Activated T-helper 1 cell treated with Interleukin-2 at 50 U/mL for 16 hours (primary cell): ENCODE measurements at regions not wholly inside any gene's neighbourhood (a gene's known extent, or its start where the extent isn't known, plus 50 kb on each side); places are given as distances from the start of the nearest gene placed in this dataset.

Experiments
- DNase-seq: peaks from one replicate; pipeline ENCODE4 v3.0.0-alpha.2; 2020; ENCODE audit warnings: low read depth

DNA sequence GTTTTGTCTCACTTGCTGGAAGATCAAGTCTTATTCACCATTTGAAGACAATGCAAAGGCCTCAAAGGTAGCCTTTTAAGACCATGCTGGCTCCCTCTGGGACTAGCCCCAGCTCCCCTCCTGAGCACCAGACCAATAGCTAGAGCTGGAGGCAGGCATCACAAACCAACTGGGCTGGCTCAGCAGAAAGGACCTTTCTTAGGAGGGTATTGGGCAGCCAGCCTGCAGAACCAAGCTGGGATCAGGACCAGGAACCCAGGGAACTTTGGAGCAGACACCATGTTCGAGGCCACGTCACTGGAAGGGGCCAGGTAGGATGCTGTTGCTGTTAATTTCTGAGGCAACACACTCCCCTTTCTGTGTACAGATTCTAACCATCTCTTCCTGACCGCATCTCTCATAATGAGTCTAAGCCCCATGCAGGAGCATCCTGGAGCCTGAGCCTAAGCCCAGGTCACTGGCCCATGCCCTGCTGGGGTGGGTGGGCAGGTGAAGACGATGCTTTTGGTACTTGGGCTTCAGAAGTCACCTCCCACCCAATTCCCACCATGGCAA lies 81.4 kb upstream of the KLF13 start:
- DNase-seq: no peak

DNA sequence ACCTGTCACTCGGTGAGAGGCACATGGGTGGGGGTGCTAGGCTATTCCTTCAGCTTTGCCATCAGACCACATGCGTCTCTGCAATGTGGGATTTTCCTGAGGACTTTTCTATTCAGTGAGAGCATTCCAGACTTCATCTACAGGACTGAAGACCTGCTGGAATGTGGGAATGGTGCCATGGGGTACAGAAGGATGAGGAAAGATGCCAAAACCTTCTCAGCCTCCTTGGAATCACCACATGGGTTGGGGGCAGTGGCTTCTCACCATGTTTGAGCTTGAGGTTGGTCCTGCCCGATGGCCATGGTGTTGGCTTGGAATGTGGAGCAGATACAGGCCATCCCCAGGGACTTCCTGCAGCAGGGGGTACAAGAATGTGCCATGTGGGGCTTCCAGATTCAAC lies 80.9 kb upstream of the KLF13 start:
- DNase-seq: no peak

DNA sequence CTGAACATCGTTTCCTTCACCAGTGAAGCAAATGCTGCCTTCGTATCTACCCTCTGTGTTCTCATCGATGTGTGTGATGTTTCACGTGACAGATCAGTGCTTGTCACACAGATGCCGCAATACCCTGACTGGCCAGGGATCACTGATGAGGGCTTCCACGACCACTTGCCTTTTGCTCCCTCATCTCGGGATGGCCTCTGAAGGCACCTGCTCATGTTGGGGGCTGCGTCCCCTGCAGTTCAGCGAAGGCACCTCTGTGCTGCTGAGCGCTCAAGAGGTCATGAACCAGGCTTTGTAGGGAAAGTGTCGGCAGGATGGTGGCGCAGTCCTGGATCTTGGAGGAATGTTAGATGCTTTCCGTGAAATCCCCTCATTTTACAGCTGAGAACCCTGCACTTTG lies 79.2 kb upstream of the KLF13 start:
- no peak for DNase-seq

DNA sequence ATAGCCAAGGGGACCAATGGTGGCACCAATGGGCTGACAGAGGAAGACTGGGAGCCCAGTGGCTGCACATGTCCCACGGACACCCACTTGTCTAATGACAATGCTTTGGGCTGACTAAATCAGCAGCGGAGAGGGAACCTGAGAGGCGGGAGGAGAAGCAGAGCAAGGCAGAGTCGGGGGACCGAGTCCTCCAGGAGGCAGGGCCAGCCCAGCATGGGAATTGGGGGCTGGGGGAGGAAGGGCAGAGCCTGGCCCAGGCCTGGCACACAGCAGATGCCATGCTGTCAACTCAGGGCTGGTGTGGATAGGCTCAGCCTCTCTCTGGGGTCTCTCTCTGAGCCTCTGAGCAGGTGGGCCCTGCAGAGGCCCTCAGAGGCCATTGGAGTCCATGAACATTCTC lies 78.4 kb upstream of the KLF13 start:
- no peak for DNase-seq

- DNase-seq: no peak
These were observed 77.7 kb upstream of the KLF13 start for GRCh38 chr15:31248951-31249350.

DNA sequence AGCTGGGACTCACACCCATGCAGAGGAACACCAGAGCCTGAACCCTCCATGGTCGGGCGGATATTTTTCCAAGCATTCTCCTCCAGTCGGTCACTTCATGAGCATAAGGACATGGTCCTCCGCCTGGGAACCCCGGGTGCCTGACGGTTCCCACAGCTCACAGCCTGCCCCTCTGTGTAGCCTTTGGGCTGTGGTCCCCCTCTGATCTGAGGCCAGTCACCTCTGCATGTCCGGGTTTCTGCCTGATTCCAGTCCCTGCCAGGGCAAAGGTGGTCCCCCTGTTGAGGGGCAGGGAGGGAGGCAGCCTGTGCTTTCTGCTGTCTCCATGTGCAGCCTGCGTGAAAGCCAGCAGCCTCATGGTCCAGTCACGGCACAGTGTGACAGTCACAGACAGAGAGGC lies 76.6 kb upstream of the KLF13 start:
- DNase-seq: no peak

DNA sequence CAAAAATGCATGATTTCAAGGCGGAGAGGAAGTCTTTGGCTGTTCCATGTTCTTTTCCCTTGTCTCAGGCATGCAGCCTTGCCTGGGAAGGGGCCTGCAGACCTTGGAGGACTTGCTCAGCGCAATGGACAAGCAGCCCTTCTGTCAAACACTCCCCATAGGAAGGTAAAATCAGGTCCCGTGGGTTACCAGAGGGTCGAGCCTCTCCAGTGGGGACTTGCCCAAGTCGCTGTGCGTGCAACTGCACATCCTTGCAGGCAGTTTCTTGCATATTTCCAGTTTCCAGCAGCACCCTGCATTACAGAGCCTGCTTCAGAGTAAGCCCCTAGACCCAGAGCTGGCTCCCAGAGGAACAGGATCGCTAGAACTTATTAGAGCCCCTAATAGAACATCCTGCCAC lies 75.5 kb upstream of the KLF13 start:
- DNase-seq: no peak

GRCh38 chr15:31252171-31252785 lies 74.4 kb upstream of the KLF13 start:
- DNase-seq: no peak

DNA sequence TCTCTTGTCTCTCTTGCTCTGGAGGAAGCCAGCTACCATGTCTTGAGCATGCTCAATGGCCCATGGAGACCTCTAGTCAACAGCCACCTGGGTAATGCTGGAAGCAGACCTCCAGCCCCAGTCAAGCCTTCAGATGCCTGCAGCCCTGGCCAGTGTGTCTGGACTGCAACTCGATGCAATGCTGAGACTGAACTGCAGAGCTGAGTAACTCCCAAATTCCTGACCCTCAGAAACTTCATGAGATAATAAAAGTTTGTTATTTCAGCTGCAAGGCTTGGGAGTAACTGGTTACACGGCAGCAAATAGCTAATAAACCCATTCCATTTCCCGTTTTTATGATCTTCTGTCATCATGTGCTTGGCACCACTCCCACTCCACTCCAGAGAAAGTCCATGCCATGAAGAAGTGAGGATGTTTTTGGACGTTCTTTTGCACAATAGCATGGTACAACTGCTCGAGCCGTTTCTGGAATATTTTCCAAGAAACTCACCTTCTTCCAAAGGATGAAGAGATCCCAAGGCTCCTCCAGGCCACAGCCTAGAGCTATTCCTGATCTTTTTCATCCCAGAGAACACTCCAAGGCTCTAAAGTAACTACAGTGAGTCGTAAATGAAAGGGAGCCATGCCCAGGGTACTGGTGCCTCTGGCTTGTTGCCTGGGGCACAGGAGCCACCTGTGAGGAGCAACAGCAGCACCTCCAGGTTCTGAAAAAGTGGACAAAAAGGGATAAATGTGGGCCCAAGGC lies 72.0 kb upstream of the KLF13 start:
- DNase-seq: no peak

- DNase-seq: no peak
These were observed 71.5 kb upstream of the KLF13 start for GRCh38 chr15:31255176-31255510.

- no peak for DNase-seq
These were observed 70.8 kb upstream of the KLF13 start for GRCh38 chr15:31255732-31256377.

DNA sequence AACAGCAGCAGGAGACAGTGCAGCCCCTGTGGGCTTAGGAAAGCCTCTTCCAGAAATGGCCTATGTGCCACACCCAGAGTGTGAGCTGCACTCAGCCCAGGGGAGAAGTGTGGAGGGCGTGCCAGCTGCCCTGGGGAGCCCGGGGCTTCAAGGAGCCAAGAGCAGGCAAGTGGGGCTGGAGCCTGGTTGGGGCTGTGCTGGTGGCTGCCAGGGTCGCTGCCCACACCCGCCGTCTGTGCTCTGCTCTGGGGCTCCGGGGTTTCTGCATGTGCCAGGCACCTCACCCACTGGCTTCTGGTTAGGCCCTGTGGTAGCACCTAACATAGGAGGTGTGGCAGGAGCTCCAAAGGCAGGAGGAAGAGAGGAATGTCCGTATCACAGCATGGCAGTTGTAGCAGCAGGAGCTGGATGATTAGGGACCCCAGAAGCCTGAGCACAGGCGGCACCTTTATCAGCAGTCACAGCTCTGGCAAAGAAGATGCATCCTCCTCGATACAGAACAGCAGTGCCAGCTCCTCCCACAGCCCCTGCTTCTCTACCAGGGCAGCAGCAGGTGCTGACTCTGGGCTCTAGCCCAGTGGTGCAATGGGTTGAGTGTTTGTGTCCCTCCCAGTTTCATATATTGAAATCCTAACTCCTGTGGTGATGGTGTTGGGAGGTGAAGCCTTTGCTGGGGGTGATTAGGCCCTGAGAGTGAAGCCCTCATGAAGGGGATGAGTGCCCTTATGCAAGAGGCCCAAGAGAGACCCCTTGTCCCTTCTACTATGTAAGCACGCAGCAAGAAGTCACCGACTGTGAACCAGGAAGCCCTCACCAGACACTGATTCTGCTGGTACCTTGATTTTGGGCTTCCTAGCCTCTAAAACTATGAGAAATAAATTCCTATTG lies 70.0 kb upstream of the KLF13 start:
- DNase-seq: no peak

- DNase-seq: no peak
These were observed 69.3 kb upstream of the KLF13 start for GRCh38 chr15:31257286-31257685.

DNA sequence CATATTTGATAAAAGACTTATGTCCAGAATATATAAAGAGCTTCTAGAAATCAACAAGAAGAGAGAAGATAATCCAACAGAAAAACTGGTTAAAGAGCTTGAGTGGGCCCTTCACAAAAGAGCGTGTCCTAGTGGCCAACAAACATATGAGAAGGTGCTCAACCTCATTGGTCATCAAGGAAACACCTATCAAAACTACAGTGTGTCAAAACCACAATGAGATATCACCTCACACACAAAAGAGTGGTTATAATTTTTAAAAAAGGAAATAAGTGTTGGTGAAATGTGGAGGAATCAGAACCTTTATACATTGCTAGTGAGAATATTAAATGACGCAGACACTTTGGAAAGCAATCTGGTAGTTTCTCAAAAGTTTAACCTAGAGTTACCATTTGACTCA lies 68.4 kb upstream of the KLF13 start:
- no peak for DNase-seq

GRCh38 chr15:31259562-31260252 lies 66.9 kb upstream of the KLF13 start:
- DNase-seq: no peak

GRCh38 chr15:31260646-31261265 lies 65.9 kb upstream of the KLF13 start:
- no peak for DNase-seq

DNA sequence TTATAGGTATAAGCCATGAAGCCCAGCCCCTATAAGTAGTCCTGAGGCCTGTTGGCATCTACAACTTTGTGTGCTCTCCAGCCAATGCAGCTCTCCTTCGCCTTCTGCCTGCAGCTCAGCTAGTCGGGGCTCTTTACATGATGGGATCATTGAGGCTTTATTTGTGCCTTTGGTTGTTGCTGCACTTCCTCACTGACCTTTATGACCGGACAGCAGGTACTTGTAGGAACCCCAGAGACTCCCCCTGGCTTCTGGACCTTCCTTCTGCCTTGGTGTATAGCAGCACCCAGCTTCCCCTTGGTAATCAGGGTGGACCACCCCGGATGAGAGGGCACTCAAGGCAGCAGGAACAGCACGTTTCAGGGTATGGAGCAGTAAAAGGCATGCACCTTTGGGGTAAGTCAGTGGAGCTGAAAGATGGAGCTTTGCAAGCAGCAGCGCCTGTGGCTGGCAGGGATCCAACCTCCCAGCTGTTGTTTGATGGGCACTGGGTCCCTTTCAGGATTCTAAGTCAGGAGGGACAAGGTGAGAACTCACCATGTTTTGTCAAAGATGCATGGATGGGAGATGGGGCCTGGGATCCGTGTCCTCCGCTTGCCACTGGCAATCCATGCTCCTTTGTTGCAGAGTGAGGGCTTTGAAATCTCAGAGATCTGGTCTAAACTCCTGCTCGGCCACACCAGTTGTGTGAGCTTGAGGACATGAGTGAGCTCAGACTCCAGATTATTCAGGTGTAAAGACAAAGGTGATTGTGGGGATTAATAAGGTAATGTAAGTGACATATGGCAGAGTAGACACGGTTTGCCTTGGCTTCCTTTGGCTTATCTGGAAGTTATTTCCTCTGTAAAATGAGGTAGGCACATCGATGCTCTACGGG lies 65.1 kb upstream of the KLF13 start:
- no peak for DNase-seq

DNA sequence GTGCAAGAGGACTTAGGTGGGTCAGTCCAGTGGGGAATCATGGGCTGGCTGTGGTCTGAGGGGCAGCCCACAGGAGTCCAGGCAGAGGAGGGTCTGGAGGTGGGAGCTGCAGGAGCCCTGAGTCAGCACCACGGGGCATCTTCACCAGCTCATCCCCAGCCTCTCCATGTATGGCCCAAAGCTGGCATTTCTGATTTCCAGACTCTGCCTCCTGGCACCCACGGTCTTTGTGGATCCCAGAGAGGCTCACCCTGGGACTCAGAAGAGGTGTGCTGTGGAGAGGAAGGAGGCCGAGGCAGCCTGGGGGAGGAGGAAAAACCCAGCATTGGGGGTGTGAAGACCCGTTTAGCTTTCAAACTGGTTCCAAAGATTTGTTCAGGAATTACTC lies 64.5 kb upstream of the KLF13 start:
- DNase-seq: no peak

DNA sequence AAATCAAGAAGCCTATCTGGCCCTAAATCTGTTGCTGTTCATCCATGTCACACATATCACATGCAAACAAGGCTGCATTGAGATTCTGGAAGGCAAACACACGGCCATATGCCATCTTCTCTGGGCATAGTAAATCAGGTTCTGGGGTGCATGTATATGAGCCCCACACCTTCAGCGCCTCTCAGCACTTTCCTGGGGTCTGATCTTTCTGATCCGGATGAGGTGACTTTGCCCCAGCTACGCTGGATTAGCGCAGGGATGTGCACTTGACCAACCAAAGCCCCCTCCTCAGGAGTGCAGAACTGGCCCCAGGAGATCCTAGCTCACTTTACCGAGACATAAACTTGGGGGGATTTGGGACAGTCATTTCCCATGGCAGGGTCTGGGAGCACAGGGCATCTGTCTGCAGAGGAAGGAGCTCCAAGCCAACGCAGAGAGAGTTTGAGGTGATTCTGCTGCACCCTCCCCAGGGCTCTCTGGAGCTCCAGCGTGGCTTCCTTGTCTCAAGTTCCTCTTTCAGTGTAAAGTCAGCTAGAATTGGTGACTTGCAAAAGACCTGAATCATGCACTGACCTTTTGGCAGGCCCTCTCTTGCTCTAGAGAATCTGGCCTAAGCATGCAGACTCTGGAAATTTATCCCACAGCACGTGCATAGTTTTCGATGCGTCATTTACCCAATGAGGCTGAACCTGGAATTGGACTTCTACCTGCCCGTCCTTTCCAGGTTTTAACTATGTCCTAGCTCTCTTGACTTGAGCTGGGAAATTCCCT lies 63.5 kb upstream of the KLF13 start:
- no peak for DNase-seq
